ENCODE measurements at regions not wholly inside any gene's neighbourhood (a gene's known extent, or its start where the extent isn't known, plus 50 kb on each side); places are given as distances from the start of the nearest gene placed in this dataset.

GRCh38 chr9:106737516-106737915, 125.5 kb upstream of the ZNF462 start:
- no peak for TF ChIP-seq POLR2A (IDR thresholded peaks at IDR 0.05)
- no peak for TF ChIP-seq CTCF (IDR thresholded peaks at IDR 0.05)
- no peak overlapping the region for H3K4me3 ChIP-seq (ENCODE audit: low read depth, poor library complexity, severe bottlenecking)
- WGBS, 2 donors = 83 to 86% methylated on average over 3 of the region's 3 CpGs
- DNase-seq (ENCODE audit: low spot score in 2 of 2) = no peak
- intact Hi-C loops (cut with DNase I; ENCODE audit: low total_unique reads) = no loop called here

- no peak overlapping the region for H3K4me3 ChIP-seq (ENCODE audit: low read depth, poor library complexity, severe bottlenecking)
- no peak for TF ChIP-seq CTCF (IDR thresholded peaks at IDR 0.05)
- TF ChIP-seq POLR2A (IDR thresholded peaks at IDR 0.05) = no peak
- 88 to 93% methylated on average over 1 of the region's 1 CpG for WGBS, 2 donors
- no peak for DNase-seq (ENCODE audit: low spot score in 2 of 2)
- intact Hi-C loops (cut with DNase I; ENCODE audit: low total_unique reads) = no loop called here
Observed at GRCh38 chr9:106738109-106738508, 124.9 kb upstream of the ZNF462 start.

GRCh38 chr9:106745457-106745856, 117.5 kb upstream of the ZNF462 start:
- TF ChIP-seq CTCF (IDR thresholded peaks at IDR 0.05) (no peak), POLR2A (IDR thresholded peaks at IDR 0.05) (no peak)
- intact Hi-C loops (cut with DNase I; ENCODE audit: low total_unique reads) = no loop called here
- no peak for DNase-seq (ENCODE audit: low spot score in 2 of 2)
- WGBS, 2 donors = 47 to 51% methylated on average over 1 of the region's 1 CpG
- H3K4me3 ChIP-seq (ENCODE audit: low read depth, poor library complexity, severe bottlenecking) = no peak overlapping the region

GRCh38 chr9:106745876-106746275, 117.1 kb upstream of the ZNF462 start:
- TF ChIP-seq CTCF (IDR thresholded peaks at IDR 0.05) (no peak), POLR2A (IDR thresholded peaks at IDR 0.05) (no peak)
- intact Hi-C loops (cut with DNase I; ENCODE audit: low total_unique reads) = no loop called here
- H3K4me3 ChIP-seq (ENCODE audit: low read depth, poor library complexity, severe bottlenecking) = no peak overlapping the region
- DNase-seq (ENCODE audit: low spot score in 2 of 2) = no peak

- no peak for DNase-seq (ENCODE audit: low spot score in 2 of 2)
- WGBS, 2 donors = 78 to 94% methylated on average over 5 of the region's 5 CpGs
- no peak for TF ChIP-seq POLR2A (IDR thresholded peaks at IDR 0.05)
- no peak for TF ChIP-seq CTCF (IDR thresholded peaks at IDR 0.05)
Observed at GRCh38 chr9:106751681-106752080, 111.3 kb upstream of the ZNF462 start.

GRCh38 chr9:106752581-106752980, 110.4 kb upstream of the ZNF462 start:
- no peak overlapping the region for H3K4me3 ChIP-seq (ENCODE audit: low read depth, poor library complexity, severe bottlenecking)
- DNase-seq (ENCODE audit: low spot score in 2 of 2) = no peak
- 83 to 88% methylated on average over 3 of the region's 3 CpGs for WGBS, 2 donors
- intact Hi-C loops (cut with DNase I; ENCODE audit: low total_unique reads) = no loop called here
- no peak for TF ChIP-seq CTCF (IDR thresholded peaks at IDR 0.05)
- TF ChIP-seq POLR2A (IDR thresholded peaks at IDR 0.05) = no peak

More at GRCh38 chr9:106751681-106752080, 111.3 kb upstream of the ZNF462 start:
- H3K4me3 ChIP-seq (ENCODE audit: low read depth, poor library complexity, severe bottlenecking) = no peak overlapping the region
- intact Hi-C loops (cut with DNase I; ENCODE audit: low total_unique reads) = no loop called here

Measured in lower leg skin (tissue), 4 donors.